Panc1 (cell line): ENCODE measurements at regions not wholly inside any gene's neighbourhood (a gene's known extent, or its start where the extent isn't known, plus 50 kb on each side); places are given as distances from the start of the nearest gene placed in this dataset.

Experiments
- POLR2AphosphoS5 ChIP-seq: IDR thresholded peaks from 2 replicates; pipeline ENCODE4 v1.6.1; 2012; ENCODE audit warnings: mild to moderate bottlenecking, low read depth, low read length, moderate library complexity
- SIN3A ChIP-seq: IDR thresholded peaks from 2 replicates; pipeline ENCODE4 v1.6.1; 2012; ENCODE audit warnings: low read depth, mild to moderate bottlenecking, low read length, moderate library complexity, borderline replicate concordance; ENCODE audit not compliant: insufficient read depth
- TCF7L2 ChIP-seq: IDR thresholded peaks from 2 replicates; pipeline ENCODE4 v1.6.1; 2011; ENCODE audit warnings: mild to moderate bottlenecking, low read depth, low read length, inconsistent platforms
- TF ChIP-seq, protein P1 (sequence below): fragments of 450-650 bp; IDR thresholded peaks from 2 replicates; pipeline ENCODE4 v1.5.1; 2017; ENCODE audit warnings: mild to moderate bottlenecking

GRCh38 chr6:149212206-149212605, 105.3 kb upstream of the TAB2 start:
- no peak for TF ChIP-seq TCF7L2
- TF ChIP-seq, protein P1, sequence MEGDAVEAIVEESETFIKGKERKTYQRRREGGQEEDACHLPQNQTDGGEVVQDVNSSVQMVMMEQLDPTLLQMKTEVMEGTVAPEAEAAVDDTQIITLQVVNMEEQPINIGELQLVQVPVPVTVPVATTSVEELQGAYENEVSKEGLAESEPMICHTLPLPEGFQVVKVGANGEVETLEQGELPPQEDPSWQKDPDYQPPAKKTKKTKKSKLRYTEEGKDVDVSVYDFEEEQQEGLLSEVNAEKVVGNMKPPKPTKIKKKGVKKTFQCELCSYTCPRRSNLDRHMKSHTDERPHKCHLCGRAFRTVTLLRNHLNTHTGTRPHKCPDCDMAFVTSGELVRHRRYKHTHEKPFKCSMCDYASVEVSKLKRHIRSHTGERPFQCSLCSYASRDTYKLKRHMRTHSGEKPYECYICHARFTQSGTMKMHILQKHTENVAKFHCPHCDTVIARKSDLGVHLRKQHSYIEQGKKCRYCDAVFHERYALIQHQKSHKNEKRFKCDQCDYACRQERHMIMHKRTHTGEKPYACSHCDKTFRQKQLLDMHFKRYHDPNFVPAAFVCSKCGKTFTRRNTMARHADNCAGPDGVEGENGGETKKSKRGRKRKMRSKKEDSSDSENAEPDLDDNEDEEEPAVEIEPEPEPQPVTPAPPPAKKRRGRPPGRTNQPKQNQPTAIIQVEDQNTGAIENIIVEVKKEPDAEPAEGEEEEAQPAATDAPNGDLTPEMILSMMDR = no peak
- TF ChIP-seq SIN3A = no peak
- no peak for TF ChIP-seq POLR2AphosphoS5
